Hepatocyte (in vitro differentiated cells): ENCODE measurements at regions not wholly inside any gene's neighbourhood (a gene's known extent, or its start where the extent isn't known, plus 50 kb on each side); places are given as distances from the start of the nearest gene placed in this dataset.

ENCODE experiments used
- DNase-seq: peaks from one replicate; pipeline ENCODE4 v3.0.0-alpha.2; 2016; ENCODE audit warnings: low spot score
- H2AFZ ChIP-seq: fragments of 200-600 bp; sonication (generic); 2 replicates; pipeline ENCODE4 v1.6.0; 2016; ENCODE audit warnings: antibody characterized with exemption, mild to moderate bottlenecking
- H3K27ac ChIP-seq: fragments of 200-600 bp; sonication (generic); 2 replicates; pipeline ENCODE4 v1.5.1; 2016; ENCODE audit warnings: mild to moderate bottlenecking
- H3K27me3 ChIP-seq: fragments of 200-600 bp; sonication (generic); 2 replicates; pipeline ENCODE4 v1.6.1; 2016
- H3K36me3 ChIP-seq: fragments of 200-600 bp; sonication (generic); replicated peaks from 2 replicates; pipeline ENCODE4 v1.5.1; 2016; ENCODE audit warnings: low read depth; ENCODE audit not compliant: insufficient read depth
- H3K4me1 ChIP-seq: fragments of 200-600 bp; sonication (generic); 2 replicates; pipeline ENCODE4 v1.5.1; 2016; ENCODE audit warnings: mild to moderate bottlenecking, moderate library complexity; ENCODE audit not compliant: insufficient read depth
- H3K4me2 ChIP-seq: fragments of 200-600 bp; sonication (generic); 2 replicates; pipeline ENCODE4 v1.6.0; 2016
- H3K4me3 ChIP-seq: fragments of 200-600 bp; sonication (generic); 2 replicates; pipeline ENCODE4 v1.5.1; 2016; ENCODE audit warnings: mild to moderate bottlenecking
- H3K79me2 ChIP-seq: fragments of 200-600 bp; sonication (generic); 2 replicates; pipeline ENCODE4 v1.6.0; 2017; ENCODE audit warnings: mild to moderate bottlenecking
- H3K9me2 ChIP-seq: fragments of 200-600 bp; sonication (generic); replicated peaks from 2 replicates; pipeline ENCODE4 v1.6.0; 2017; ENCODE audit warnings: mild to moderate bottlenecking; ENCODE audit not compliant: insufficient read depth
- H3K9me3 ChIP-seq: fragments of 200-600 bp; sonication (generic); 2 replicates; pipeline ENCODE4 v1.5.1; 2016; ENCODE audit warnings: low read depth, mild to moderate bottlenecking
- H4K20me1 ChIP-seq: fragments of 200-600 bp; sonication (generic); 2 replicates; pipeline ENCODE4 v1.6.0; 2016; ENCODE audit warnings: mild to moderate bottlenecking; ENCODE audit not compliant: insufficient read depth, poor library complexity, severe bottlenecking
- CTCF ChIP-seq: fragments of 200-600 bp; sonication (generic); IDR thresholded peaks from 2 replicates; pipeline ENCODE4 v1.5.1; 2016; ENCODE audit warnings: antibody characterized with exemption, mild to moderate bottlenecking; ENCODE audit not compliant: poor library complexity
- EZH2 ChIP-seq: fragments of 200-600 bp; sonication (generic); IDR thresholded peaks from 2 replicates; pipeline ENCODE4 v1.6.1; 2016; ENCODE audit warnings: antibody characterized with exemption, mild to moderate bottlenecking, borderline replicate concordance
- EZH2phosphoT487 ChIP-seq: fragments of 200-600 bp; sonication (generic); IDR thresholded peaks from one replicate; pipeline ENCODE4 v1.6.1; 2018; ENCODE audit warnings: antibody characterized with exemption, mild to moderate bottlenecking, low read depth, moderate library complexity; ENCODE audit not compliant: unreplicated experiment, severe bottlenecking
- WGBS: methylation state at CpG from one replicate; pipeline ENCODE4 v1.1.6; 2016; ENCODE audit warnings: low lambda C conversion rate; ENCODE audit errors: missing lambda C conversion rate; 5-methylcytosine and 5-hydroxymethylcytosine counted together

DNA sequence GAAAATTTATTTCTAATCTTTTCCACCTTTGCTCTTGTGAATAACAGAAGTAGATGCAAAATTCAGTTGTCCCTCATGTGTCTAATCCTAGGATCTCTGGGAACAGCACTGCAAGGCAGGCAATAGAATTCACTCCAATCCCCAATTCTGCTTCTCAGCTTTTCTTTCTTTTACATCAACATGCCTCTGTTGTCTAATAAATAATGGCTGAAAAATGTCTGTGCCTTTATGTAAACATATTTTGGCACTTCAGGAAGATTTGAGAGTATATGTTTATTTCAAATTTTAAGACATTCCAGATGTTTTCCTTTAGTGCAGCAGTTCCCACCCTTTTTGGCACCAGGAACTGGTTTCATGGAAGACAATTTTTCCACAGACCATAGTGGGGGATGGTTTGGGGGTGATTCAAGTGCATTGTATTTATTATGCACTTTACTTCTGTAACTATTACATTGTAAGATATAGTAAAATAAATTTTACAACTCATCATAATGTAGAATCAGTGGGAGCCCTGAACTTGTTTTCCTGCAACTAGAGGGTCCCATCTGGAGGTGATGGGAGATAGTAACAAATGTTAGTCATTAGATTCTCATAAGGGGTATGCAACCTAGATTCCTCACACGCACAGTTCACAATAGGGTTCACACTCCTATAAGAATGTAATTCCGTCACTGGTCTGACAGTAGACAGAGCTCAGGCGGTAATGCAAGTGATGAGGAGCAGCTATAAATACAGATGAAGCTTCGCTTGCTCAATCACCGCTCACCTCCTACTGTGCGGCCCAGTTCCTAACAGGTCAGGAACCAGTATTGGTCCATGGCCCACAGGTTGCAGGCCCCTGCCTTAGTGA is 590.3 kb upstream of the CNTNAP5 start:
- peak; percentile 51 for DNase-seq
- no peaks in the 10 kb centered on the region for H3K9me3 ChIP-seq
- peak overlapping the region; percentile 78 for H3K27ac ChIP-seq
- no peaks in the 10 kb centered on the region for H4K20me1 ChIP-seq
- H3K4me2 ChIP-seq, result peak overlapping the region; percentile 10
- TF ChIP-seq CTCF, result no peak
- no peak for TF ChIP-seq EZH2phosphoT487
- H2AFZ ChIP-seq, result no peak overlapping the region
- no peak overlapping the region for H3K4me3 ChIP-seq
- peaks cover 10% of the 10 kb centered on the region for H3K4me1 ChIP-seq
- H3K79me2 ChIP-seq, result no peaks in the 10 kb centered on the region
- H3K36me3 ChIP-seq, result no peaks in the 10 kb centered on the region
- H3K27me3 ChIP-seq, result no peaks in the 10 kb centered on the region
- WGBS, result 76% methylated on average over 6 of the region's 6 CpGs
- no peaks in the 10 kb centered on the region for H3K9me2 ChIP-seq

DNA sequence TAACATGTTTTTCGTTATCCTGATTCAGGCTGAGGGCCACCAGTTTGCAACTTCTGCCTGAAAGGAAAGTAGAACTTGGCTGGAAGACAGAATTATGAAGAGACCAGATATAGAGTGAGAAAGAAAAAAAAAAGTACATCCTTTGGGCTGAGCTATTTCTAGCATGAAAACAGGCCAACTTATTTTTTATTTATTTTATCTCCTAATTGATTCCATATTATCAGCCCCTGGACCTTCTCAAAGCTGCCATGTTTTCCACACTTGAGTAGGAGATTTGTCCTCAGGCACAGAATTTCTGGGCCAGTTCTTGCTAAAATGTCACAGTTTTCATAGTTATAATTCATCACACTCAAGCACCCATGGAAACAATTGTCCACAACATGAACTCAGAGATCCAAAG is 586.8 kb upstream of the CNTNAP5 start:
- Histone ChIP-seq H3K36me3 (no peaks in the 10 kb centered on the region), H3K4me2 (no peak overlapping the region), H3K79me2 (no peaks in the 10 kb centered on the region), H3K27me3 (no peaks in the 10 kb centered on the region), H3K4me3 (no peak overlapping the region), H2AFZ (no peak overlapping the region), H4K20me1 (no peaks in the 10 kb centered on the region), H3K9me3 (no peaks in the 10 kb centered on the region), H3K27ac (peak overlapping the region; percentile 5), H3K9me2 (no peaks in the 10 kb centered on the region), H3K4me1 (peaks cover 8% of the 10 kb centered on the region)
- no peak for TF ChIP-seq EZH2
- peak; percentile 56 for TF ChIP-seq EZH2phosphoT487
- 72% methylated on average over 1 of the region's 1 CpG for WGBS
- peak; percentile 5 for DNase-seq

- Histone ChIP-seq H3K4me2 (no peak overlapping the region), H4K20me1 (no peaks in the 10 kb centered on the region), H3K36me3 (no peaks in the 10 kb centered on the region), H3K4me3 (no peak overlapping the region), H3K4me1 (peaks cover 4% of the 10 kb centered on the region), H3K9me2 (no peaks in the 10 kb centered on the region), H3K27ac (no peak overlapping the region), H3K9me3 (no peaks in the 10 kb centered on the region), H3K79me2 (no peaks in the 10 kb centered on the region), H3K27me3 (no peaks in the 10 kb centered on the region), H2AFZ (no peak overlapping the region)
- TF ChIP-seq EZH2phosphoT487, result no peak
- no peak for TF ChIP-seq CTCF
- no peak for TF ChIP-seq EZH2
- no peak for DNase-seq
- 78% methylated on average over 2 of the region's 2 CpGs for WGBS
Measured at GRCh38 chr2:123438675-123439074, 586.4 kb upstream of the CNTNAP5 start.

DNA sequence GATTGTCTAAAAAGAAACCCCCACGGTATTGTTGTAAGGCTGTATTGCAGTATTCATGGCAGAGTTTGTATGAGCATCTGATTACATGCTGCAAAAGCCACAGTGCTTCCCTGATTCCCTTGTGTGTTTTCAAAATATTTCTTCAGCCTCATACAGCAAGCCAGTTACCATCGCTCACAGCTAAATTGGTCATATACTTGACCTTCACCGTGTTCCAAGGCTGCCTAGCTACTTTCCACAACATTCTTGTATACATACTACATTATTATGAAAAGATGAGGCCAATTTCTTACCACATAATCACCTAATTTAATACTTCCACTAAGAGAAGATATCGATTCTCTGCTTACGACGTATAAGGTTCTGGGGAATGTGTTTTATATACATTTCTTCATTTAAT is 576.3 kb upstream of the CNTNAP5 start:
- Histone ChIP-seq H2AFZ (no peak overlapping the region), H3K4me2 (no peak overlapping the region), H3K4me1 (no peaks in the 10 kb centered on the region), H3K36me3 (no peaks in the 10 kb centered on the region), H3K27ac (no peak overlapping the region), H4K20me1 (no peaks in the 10 kb centered on the region), H3K9me2 (no peaks in the 10 kb centered on the region), H3K27me3 (no peaks in the 10 kb centered on the region), H3K9me3 (no peaks in the 10 kb centered on the region), H3K4me3 (no peak overlapping the region), H3K79me2 (no peaks in the 10 kb centered on the region)
- 66% methylated on average over 6 of the region's 6 CpGs for WGBS
- DNase-seq, result no peak
- no peak for TF ChIP-seq EZH2
- no peak for TF ChIP-seq EZH2phosphoT487
- no peak for TF ChIP-seq CTCF
